ENCODE measurements at regions not wholly inside any gene's neighbourhood (a gene's known extent, or its start where the extent isn't known, plus 50 kb on each side); places are given as distances from the start of the nearest gene placed in this dataset.
"Not testable (repeated sequence)": the region's sequence is repeated elsewhere in the genome, so short reads cannot be mapped to it uniquely, and the experiment has no call there.

- Histone ChIP-seq H3K27ac (no peak overlapping the region), H3K36me3 (no peaks in the 10 kb centered on the region), H3K4me3 (no peak overlapping the region), H3K4me1 (no peaks in the 10 kb centered on the region), H3K9me3 (no peaks in the 10 kb centered on the region), H3K27me3 (no peaks in the 10 kb centered on the region)
- 78 to 86% methylated on average over 6 to 9 of the region's 12 CpGs for WGBS, 2 donors
- intact Hi-C loops (cut with DNase I), result no loop called here
- no peak for TF ChIP-seq POLR2A (IDR thresholded peaks at IDR 0.05)
- TF ChIP-seq CTCF (IDR thresholded peaks at IDR 0.05), result no peak
- no peak for DNase-seq
Observed at GRCh38 chr3:158936530-158937113, 134.8 kb downstream of the MFSD1 start.

GRCh38 chr3:158950178-158950901 is 148.5 kb downstream of the MFSD1 start:
- TF ChIP-seq CTCF (IDR thresholded peaks at IDR 0.05) (no peak), POLR2A (IDR thresholded peaks at IDR 0.05) (no peak)
- H3K36me3 ChIP-seq, result no peaks in the 10 kb centered on the region
- no peaks in the 10 kb centered on the region for H3K27me3 ChIP-seq
- no peak overlapping the region for H3K4me3 ChIP-seq
- no peak overlapping the region for H3K27ac ChIP-seq
- 60 to 85% methylated on average over 8 of the region's 8 CpGs for WGBS, 2 donors
- H3K9me3 ChIP-seq, result no peaks in the 10 kb centered on the region
- H3K4me1 ChIP-seq, result no peaks in the 10 kb centered on the region
- no peak for DNase-seq
- intact Hi-C loops (cut with DNase I), result no loop called here

- H3K4me3 ChIP-seq, result no peak overlapping the region
- DNase-seq, result no peak
- no peaks in the 10 kb centered on the region for H3K4me1 ChIP-seq
- no peaks in the 10 kb centered on the region for H3K36me3 ChIP-seq
- no peaks in the 10 kb centered on the region for H3K27me3 ChIP-seq
- 40 to 65% methylated on average over 1 of the region's 1 CpG for WGBS, 2 donors
- intact Hi-C loops (cut with DNase I), result no loop called here
- TF ChIP-seq CTCF (IDR thresholded peaks at IDR 0.05) (no peak), POLR2A (IDR thresholded peaks at IDR 0.05) (no peak)
- no peak overlapping the region for H3K27ac ChIP-seq
- no peaks in the 10 kb centered on the region for H3K9me3 ChIP-seq
Observed at GRCh38 chr3:158953131-158953530, 151.3 kb downstream of the MFSD1 start.

GRCh38 chr3:158954420-158954819 is 152.6 kb downstream of the MFSD1 start:
- WGBS, 2 donors, result 33 to 74% methylated on average over 2 of the region's 2 CpGs
- Histone ChIP-seq H3K4me3 (no peak overlapping the region), H3K4me1 (no peaks in the 10 kb centered on the region), H3K36me3 (no peaks in the 10 kb centered on the region), H3K9me3 (no peaks in the 10 kb centered on the region), H3K27ac (no peak overlapping the region), H3K27me3 (no peaks in the 10 kb centered on the region)
- DNase-seq, result no peak
- intact Hi-C loops (cut with DNase I), result no loop called here
- no peak for TF ChIP-seq CTCF (IDR thresholded peaks at IDR 0.05)
- TF ChIP-seq POLR2A (IDR thresholded peaks at IDR 0.05), result no peak

- H3K36me3 ChIP-seq; H3K4me3 ChIP-seq; H3K9me3 ChIP-seq; DNase-seq; H3K27ac ChIP-seq; intact Hi-C loops (cut with DNase I); H3K4me1 ChIP-seq; H3K27me3 ChIP-seq: not testable (repeated sequence)
- WGBS, 2 donors, result no CpG with 5 or more reads among the region's 1 CpG
Observed at GRCh38 chr3:158957777-158958176, 155.9 kb downstream of the MFSD1 start.
